Spleen (tissue), 11 donors: ENCODE measurements at regions not wholly inside any gene's neighbourhood (a gene's known extent, or its start where the extent isn't known, plus 50 kb on each side); places are given as distances from the start of the nearest gene placed in this dataset.
"Not testable (repeated sequence)": the region's sequence is repeated elsewhere in the genome, so short reads cannot be mapped to it uniquely, and the experiment has no call there.

Experiments used
- DNase-seq: peaks from one replicate; pipeline ENCODE4 v3.0.0-alpha.2; 2020
- H3K27ac ChIP-seq, 8 donors: fragments of 200-600 bp; sonication (generic) in 7 of 8; 1 replicate in 4 of 8; 2 replicates in 4 of 8; pipeline versions ENCODE4 v1.5.0 to v1.8.0; 2016 to 2021; ENCODE audit warnings: inconsistent platforms in 4 of 8, mild to moderate bottlenecking in 4 of 8, moderate library complexity in 1 of 8
- H3K27me3 ChIP-seq, 7 donors: fragments of 200-600 bp; sonication (generic) in 6 of 7; replicated peaks in 1 of 7; 1 replicate in 4 of 7; 2 replicates in 3 of 7; pipeline versions ENCODE4 v1.5.0 to v1.8.0; 2016 to 2021; ENCODE audit warnings: inconsistent platforms in 3 of 7, mild to moderate bottlenecking in 1 of 7
- H3K36me3 ChIP-seq, 6 donors: fragments of 200-600 bp; sonication (generic) in 5 of 6; 1 replicate in 4 of 6; 2 replicates in 2 of 6; pipeline versions ENCODE4 v1.5.0 to v1.8.0; 2016 to 2021; ENCODE audit warnings: inconsistent platforms in 2 of 6
- H3K4me1 ChIP-seq, 6 donors: fragments of 200-600 bp; sonication (generic) in 5 of 6; 1 replicate in 3 of 6; 2 replicates in 3 of 6; pipeline versions ENCODE4 v1.5.0 to v1.8.0; 2016 to 2021; ENCODE audit warnings: inconsistent platforms in 3 of 6
- H3K4me3 ChIP-seq, 8 donors: fragments of 200-600 bp; sonication (generic) in 7 of 8; 1 replicate in 4 of 8; 2 replicates in 4 of 8; pipeline versions ENCODE4 v1.5.0 to v1.8.0; 2016 to 2021; ENCODE audit warnings: inconsistent platforms in 4 of 8, mild to moderate bottlenecking in 4 of 8, moderate library complexity in 2 of 8
- H3K9me3 ChIP-seq, 8 donors: fragments of 200-600 bp; sonication (generic) in 7 of 8; 1 replicate in 4 of 8; 2 replicates in 4 of 8; pipeline versions ENCODE4 v1.5.0 to v1.8.0; 2016 to 2021; ENCODE audit warnings: inconsistent platforms in 4 of 8
- CTCF ChIP-seq, 11 experiments: fragments of 200-600 bp in 7 of 11; fragments of 450-650 bp in 4 of 11; sonication (generic) in 4 of 11; IDR thresholded peaks in 8 of 11; conservative IDR thresholded peaks in 3 of 11; 1 replicate in 7 of 11; 2 replicates in 4 of 11; pipeline versions ENCODE4 v1.4.0 to v1.8.0; 2016 to 2021; ENCODE audit warnings: antibody characterized with exemption in 11 of 11, inconsistent platforms in 4 of 11, mild to moderate bottlenecking in 1 of 11
- POLR2A ChIP-seq, 3 donors: fragments of 450-650 bp; IDR thresholded peaks; one replicate each; pipeline ENCODE4 v1.5.1; 2017; ENCODE audit warnings: antibody characterized with exemption in 3 of 3, mild to moderate bottlenecking in 1 of 3
- POLR2AphosphoS5 ChIP-seq, 3 donors: sonication (generic); formaldehyde crosslinking; IDR thresholded peaks; one replicate each; pipeline ENCODE4 v1.5.1; 2017; ENCODE audit warnings: antibody characterized with exemption in 3 of 3
- WGBS, 5 donors: extraction: QIAGEN DNeasy Blood & Tissue Kit in 3 of 5; methylation state at CpG; one replicate each; pipeline versions ENCODE4 v1.1.5 to v1.1.7; 2013 to 2018; 5-methylcytosine and 5-hydroxymethylcytosine counted together
- intact Hi-C: fragments of 100-400 bp; cut with DNase I; formaldehyde crosslinking; loops from one replicate; pipeline ENCODE4 v1.15.0; 2023; ENCODE audit warnings: low total_unique reads
- donor health status: healthy with polysubstance abuse.
- donor health status: DM: no; HTN: no; CAD: no; lungs with moderate emphysema.
- donor health status: DM: no; HTN: no; CAD: no.
- donor health status: Bipolar disorder and iron deficiency.
- donor health status: healthy.
- donor health status: DM: no; HTN: no; CAD: no.
- donor health status: DM: yes; HTN: yes; CAD: no.

GRCh38 chr2:129828792-129829191, 150.7 kb upstream of the RAB6C start:
- Histone ChIP-seq H3K27me3 (peaks cover 0 to 3% (median 0%) of the 10 kb centered on the region in 7 donors), H3K27ac (no peak overlapping the region), H3K9me3 (peaks cover 0 to 18% (median 14%) of the 10 kb centered on the region in 8 donors), H3K4me1 (no peaks in the 10 kb centered on the region), H3K4me3 (no peak overlapping the region), H3K36me3 (no peaks in the 10 kb centered on the region)
- TF ChIP-seq CTCF (IDR thresholded peaks at IDR 0.05 in 8 of 11, conservative IDR thresholded peaks at IDR 0.05 in 3 of 11) (no peak), POLR2AphosphoS5 (IDR thresholded peaks at IDR 0.05) (no peak), POLR2A (IDR thresholded peaks at IDR 0.05) (no peak)
- no peak for DNase-seq
- intact Hi-C loops, result no loop called here
- WGBS, 5 donors, result 66 to 90% (median 86%) methylated on average over 7 of the region's 7 CpGs

DNA sequence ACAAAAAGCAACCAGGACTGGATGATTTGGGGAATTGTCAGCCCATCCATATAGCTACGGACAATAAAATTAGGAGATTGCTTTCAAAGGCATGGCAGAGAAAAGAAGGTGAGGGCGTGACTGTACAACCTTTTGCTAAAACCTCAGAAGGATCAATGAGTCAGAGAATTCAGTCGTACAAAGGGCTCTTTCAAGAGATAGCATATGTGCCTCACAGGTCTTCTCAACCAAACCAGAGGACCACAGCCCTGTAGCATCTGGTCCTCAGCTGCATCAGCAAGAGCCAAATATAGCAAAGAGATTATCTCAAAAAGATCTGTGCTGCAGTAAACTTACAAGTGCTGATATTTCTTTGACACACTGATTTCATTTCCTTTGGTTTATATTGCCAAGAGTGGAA, 149.9 kb upstream of the RAB6C start:
- peaks cover 0 to 3% (median 0%) of the 10 kb centered on the region in 7 donors for H3K27me3 ChIP-seq
- 83 to 94% (median 87%) methylated on average over 3 of the region's 3 CpGs for WGBS, 5 donors
- H3K9me3 ChIP-seq, result peaks cover 0 to 18% (median 14%) of the 10 kb centered on the region in 8 donors
- no peaks in the 10 kb centered on the region for H3K4me1 ChIP-seq
- DNase-seq, result no peak
- intact Hi-C loops, result no loop called here
- H3K27ac ChIP-seq, result no peak overlapping the region
- H3K4me3 ChIP-seq, result no peak overlapping the region
- no peaks in the 10 kb centered on the region for H3K36me3 ChIP-seq
- TF ChIP-seq POLR2AphosphoS5 (IDR thresholded peaks at IDR 0.05), result no peak
- no peak for TF ChIP-seq POLR2A (IDR thresholded peaks at IDR 0.05)
- no peak for TF ChIP-seq CTCF (IDR thresholded peaks at IDR 0.05 in 8 of 11, conservative IDR thresholded peaks at IDR 0.05 in 3 of 11)

DNA sequence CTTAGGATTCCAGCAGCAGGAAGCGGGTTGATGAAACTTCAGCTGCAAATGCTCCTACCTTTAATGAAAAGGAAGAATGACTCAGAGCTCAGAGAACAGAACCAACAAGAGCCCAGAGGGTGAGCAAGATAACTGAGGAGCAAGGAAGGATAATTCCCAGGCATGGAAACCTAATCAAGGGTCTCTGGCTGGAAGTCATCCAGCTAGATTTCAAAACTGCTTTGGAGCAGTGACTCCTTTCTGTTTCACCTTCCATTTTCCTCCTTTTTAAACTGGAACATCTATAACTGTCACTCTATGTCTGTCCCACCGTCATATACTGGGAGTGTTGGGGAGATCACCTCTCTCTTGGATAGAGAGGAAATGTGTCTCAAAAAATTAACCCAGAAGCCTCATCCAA, 148.4 kb upstream of the RAB6C start:
- Histone ChIP-seq H3K36me3 (no peaks in the 10 kb centered on the region), H3K9me3 (peaks cover 0 to 18% (median 14%) of the 10 kb centered on the region in 8 donors), H3K4me1 (no peaks in the 10 kb centered on the region), H3K27ac (no peak overlapping the region), H3K4me3 (no peak overlapping the region), H3K27me3 (peaks cover 0 to 3% (median 0%) of the 10 kb centered on the region in 7 donors)
- TF ChIP-seq CTCF (IDR thresholded peaks at IDR 0.05 in 8 of 11, conservative IDR thresholded peaks at IDR 0.05 in 3 of 11) (no peak), POLR2A (IDR thresholded peaks at IDR 0.05) (no peak), POLR2AphosphoS5 (IDR thresholded peaks at IDR 0.05) (no peak)
- 86 to 98% (median 93%) methylated on average over 2 of the region's 2 CpGs for WGBS, 5 donors
- intact Hi-C loops, result no loop called here
- DNase-seq, result no peak

DNA sequence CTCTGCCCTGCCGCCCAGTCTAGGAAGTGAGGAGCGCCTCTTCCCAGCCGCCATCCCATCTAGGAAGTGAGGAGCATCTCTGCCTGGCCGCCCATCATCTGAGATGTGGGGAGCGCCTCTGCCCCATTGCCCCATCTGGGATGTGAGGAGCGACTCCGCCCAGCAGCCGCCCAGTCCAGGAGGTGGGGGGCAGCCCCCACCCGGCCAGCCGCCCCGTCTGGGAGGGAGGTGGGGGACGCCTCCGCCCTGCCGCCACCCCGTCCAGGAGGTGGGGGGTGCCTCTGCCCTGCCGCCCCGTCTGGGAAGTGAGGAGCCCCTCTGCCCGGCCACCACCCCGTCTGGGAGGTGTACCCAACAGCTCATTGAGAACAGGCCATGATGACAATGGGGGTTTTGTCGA, 146.0 kb upstream of the RAB6C start:
- WGBS, 5 donors, result 88 to 95% (median 92%) methylated on average over 7 to 20 of the region's 20 CpGs
- DNase-seq, H3K36me3 ChIP-seq, H3K27me3 ChIP-seq, H3K27ac ChIP-seq, intact Hi-C loops, H3K4me3 ChIP-seq, H3K4me1 ChIP-seq: not testable (repeated sequence)
- peaks cover 0 to 18% (median 14%) of the 10 kb centered on the region in 8 donors for H3K9me3 ChIP-seq

DNA sequence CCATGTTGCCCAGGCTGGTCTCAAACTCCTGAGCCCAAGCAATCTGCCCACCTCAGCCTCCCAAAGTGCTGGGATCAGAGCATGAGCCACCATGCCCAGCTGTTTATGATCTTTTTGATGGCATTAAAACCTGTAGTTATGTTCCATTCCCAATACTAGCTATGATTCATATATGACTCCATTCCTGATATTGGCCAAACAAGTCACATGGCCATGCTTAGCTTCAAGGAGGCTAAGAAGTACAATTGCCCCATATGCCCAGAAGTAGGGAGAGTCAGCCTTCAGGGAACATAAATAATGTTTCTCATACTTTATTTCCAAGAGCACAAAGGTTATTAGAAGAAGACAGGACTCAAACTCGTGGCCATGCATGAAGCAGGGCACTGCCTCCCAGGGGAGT, 132.4 kb upstream of the RAB6C start:
- peaks cover 0 to 7% (median 0%) of the 10 kb centered on the region in 6 donors for H3K4me1 ChIP-seq
- no peak for DNase-seq
- no peaks in the 10 kb centered on the region for H3K36me3 ChIP-seq
- peaks cover 0 to 4% (median 0%) of the 10 kb centered on the region in 7 donors for H3K27me3 ChIP-seq
- H3K27ac ChIP-seq, result no peak overlapping the region
- H3K4me3 ChIP-seq, result no peak overlapping the region
- intact Hi-C loops, result loop anchor here (10.0 kb wide), 1 partner anchor 1532 kb away; the partner anchor contains the start of gene HS6ST1
- peaks cover 0 to 4% (median 0%) of the 10 kb centered on the region in 8 donors for H3K9me3 ChIP-seq
- no peak for TF ChIP-seq CTCF (IDR thresholded peaks at IDR 0.05 in 8 of 11, conservative IDR thresholded peaks at IDR 0.05 in 3 of 11)
- no peak for TF ChIP-seq POLR2A (IDR thresholded peaks at IDR 0.05)
- TF ChIP-seq POLR2AphosphoS5 (IDR thresholded peaks at IDR 0.05), result no peak
- 29 to 56% (median 53%) methylated on average over 1 of the region's 1 CpG for WGBS, 5 donors
